ENCODE measurements at regions not wholly inside any gene's neighbourhood (a gene's known extent, or its start where the extent isn't known, plus 50 kb on each side); places are given as distances from the start of the nearest gene placed in this dataset.

- no peak for DNase-seq (ENCODE audit: low read depth)
- H3K4me3 ChIP-seq (ENCODE audit: low read depth, low read length), result no peak overlapping the region
- no peak for TF ChIP-seq CTCF (IDR thresholded peaks at IDR 0.05; ENCODE audit: low read depth, low read length, missing control alignments)
These were observed 66.1 kb upstream of the ZPBP start for GRCh38 chr7:50159154-50159553.

- no peak for DNase-seq (ENCODE audit: low read depth)
- TF ChIP-seq CTCF (IDR thresholded peaks at IDR 0.05; ENCODE audit: low read depth, low read length, missing control alignments), result no peak
- H3K4me3 ChIP-seq (ENCODE audit: low read depth, low read length), result no peak overlapping the region
These were observed 63.7 kb upstream of the ZPBP start for GRCh38 chr7:50156706-50157105.

GRCh38 chr7:50156163-50156562, 63.1 kb upstream of the ZPBP start:
- no peak for TF ChIP-seq CTCF (IDR thresholded peaks at IDR 0.05; ENCODE audit: low read depth, low read length, missing control alignments)
- no peak for DNase-seq (ENCODE audit: low read depth)
- no peak overlapping the region for H3K4me3 ChIP-seq (ENCODE audit: low read depth, low read length)

GRCh38 chr7:50155755-50156154, 62.7 kb upstream of the ZPBP start:
- H3K4me3 ChIP-seq (ENCODE audit: low read depth, low read length), result no peak overlapping the region
- no peak for DNase-seq (ENCODE audit: low read depth)
- TF ChIP-seq CTCF (IDR thresholded peaks at IDR 0.05; ENCODE audit: low read depth, low read length, missing control alignments), result no peak

GRCh38 chr7:50153995-50154394, 60.9 kb upstream of the ZPBP start:
- no peak for TF ChIP-seq CTCF (IDR thresholded peaks at IDR 0.05; ENCODE audit: low read depth, low read length, missing control alignments)
- DNase-seq (ENCODE audit: low read depth), result no peak

GRCh38 chr7:50153148-50153547, 60.1 kb upstream of the ZPBP start:
- no peak for DNase-seq (ENCODE audit: low read depth)
- H3K4me3 ChIP-seq (ENCODE audit: low read depth, low read length), result no peak overlapping the region
- no peak for TF ChIP-seq CTCF (IDR thresholded peaks at IDR 0.05; ENCODE audit: low read depth, low read length, missing control alignments)

More at GRCh38 chr7:50153995-50154394, 60.9 kb upstream of the ZPBP start:
- H3K4me3 ChIP-seq (ENCODE audit: low read depth, low read length), result no peak overlapping the region

- no peak for DNase-seq (ENCODE audit: low read depth)
- TF ChIP-seq CTCF (IDR thresholded peaks at IDR 0.05; ENCODE audit: low read depth, low read length, missing control alignments), result no peak
- H3K4me3 ChIP-seq (ENCODE audit: low read depth, low read length), result no peak overlapping the region
These were observed 59.4 kb upstream of the ZPBP start for GRCh38 chr7:50152486-50152885.
